Fibroblast of mammary gland (primary cell): ENCODE measurements at regions not wholly inside any gene's neighbourhood (a gene's known extent, or its start where the extent isn't known, plus 50 kb on each side); places are given as distances from the start of the nearest gene placed in this dataset.

Experiments
- DNase-seq: peaks from one replicate; pipeline ENCODE4 v3.0.0-alpha.2; 2010; ENCODE audit warnings: low read depth
- H3K4me3 ChIP-seq: 2 replicates; pipeline ENCODE4 v1.5.1; 2011; ENCODE audit warnings: low read depth, mild to moderate bottlenecking, low read length, moderate library complexity; ENCODE audit not compliant: control insufficient read depth
- CTCF ChIP-seq: conservative IDR thresholded peaks from 2 replicates; pipeline ENCODE4 v1.5.1; 2011; ENCODE audit warnings: low read depth, low read length, inconsistent platforms; ENCODE audit not compliant: control insufficient read depth, insufficient read depth

GRCh38 chr4:59387759-59388758, 1812.1 kb upstream of the ADGRL3 start:
- no peak for DNase-seq
- no peak overlapping the region for H3K4me3 ChIP-seq
- no peak for TF ChIP-seq CTCF

GRCh38 chr4:59393780-59394179, 1806.3 kb upstream of the ADGRL3 start:
- no peak overlapping the region for H3K4me3 ChIP-seq
- DNase-seq, result no peak
- TF ChIP-seq CTCF, result no peak

- no peak overlapping the region for H3K4me3 ChIP-seq
- no peak for DNase-seq
- TF ChIP-seq CTCF, result no peak
These were observed 1799.8 kb upstream of the ADGRL3 start for GRCh38 chr4:59400334-59400733.

- TF ChIP-seq CTCF, result no peak
- DNase-seq, result no peak
These were observed 1790.5 kb upstream of the ADGRL3 start for GRCh38 chr4:59409647-59410046.

GRCh38 chr4:59412739-59413138, 1787.4 kb upstream of the ADGRL3 start:
- no peak for TF ChIP-seq CTCF
- no peak overlapping the region for H3K4me3 ChIP-seq
- DNase-seq, result no peak

More at GRCh38 chr4:59409647-59410046, 1790.5 kb upstream of the ADGRL3 start:
- H3K4me3 ChIP-seq, result no peak overlapping the region

GRCh38 chr4:59455751-59456150, 1744.4 kb upstream of the ADGRL3 start:
- DNase-seq, result peak; percentile 2
- H3K4me3 ChIP-seq, result no peak overlapping the region
- TF ChIP-seq CTCF, result no peak
